ENCODE measurements at regions not wholly inside any gene's neighbourhood (a gene's known extent, or its start where the extent isn't known, plus 50 kb on each side); places are given as distances from the start of the nearest gene placed in this dataset.
"Not testable (repeated sequence)": the region's sequence is repeated elsewhere in the genome, so short reads cannot be mapped to it uniquely, and the experiment has no call there.

- H3K79me2 ChIP-seq: no peaks in the 10 kb centered on the region
- H3K4me2 ChIP-seq: no peak overlapping the region
- H3K9me3 ChIP-seq (ENCODE audit: low read depth): no peaks in the 10 kb centered on the region
- 97% methylated on average over 2 of the region's 2 CpGs for WGBS (ENCODE audit: low lambda C conversion rate, missing lambda C conversion rate)
- no peak for DNase-seq (ENCODE audit: low spot score)
- TF ChIP-seq EZH2 (IDR thresholded peaks at IDR 0.05; ENCODE audit: borderline replicate concordance): no peak
- no peak for TF ChIP-seq CTCF (IDR thresholded peaks at IDR 0.05; ENCODE audit: poor library complexity)
- TF ChIP-seq EZH2phosphoT487 (IDR thresholded peaks at IDR 0.05; ENCODE audit: low read depth, severe bottlenecking, unreplicated experiment): no peak
- H3K9me2 ChIP-seq (replicated peaks; ENCODE audit: insufficient read depth): no peaks in the 10 kb centered on the region
- H3K27ac ChIP-seq: no peak overlapping the region
- H2AFZ ChIP-seq: no peak overlapping the region
- no peaks in the 10 kb centered on the region for H4K20me1 ChIP-seq (ENCODE audit: insufficient read depth, poor library complexity, severe bottlenecking)
- no peaks in the 10 kb centered on the region for H3K4me1 ChIP-seq (ENCODE audit: insufficient read depth)
- no peaks in the 10 kb centered on the region for H3K27me3 ChIP-seq
- no peaks in the 10 kb centered on the region for H3K36me3 ChIP-seq (replicated peaks; ENCODE audit: insufficient read depth, low read depth)
- H3K4me3 ChIP-seq: no peak overlapping the region
Observed at GRCh38 chr4:155060419-155060818, 148.0 kb upstream of the NPY2R start.

GRCh38 chr4:155060873-155061272 lies 147.6 kb upstream of the NPY2R start:
- no peak for TF ChIP-seq EZH2 (IDR thresholded peaks at IDR 0.05; ENCODE audit: borderline replicate concordance)
- no peak for TF ChIP-seq CTCF (IDR thresholded peaks at IDR 0.05; ENCODE audit: poor library complexity)
- TF ChIP-seq EZH2phosphoT487 (IDR thresholded peaks at IDR 0.05; ENCODE audit: low read depth, severe bottlenecking, unreplicated experiment): no peak
- Histone ChIP-seq H2AFZ (no peak overlapping the region), H3K36me3 (replicated peaks; ENCODE audit: insufficient read depth, low read depth) (no peaks in the 10 kb centered on the region), H3K4me1 (ENCODE audit: insufficient read depth) (no peaks in the 10 kb centered on the region), H3K79me2 (no peaks in the 10 kb centered on the region), H4K20me1 (ENCODE audit: insufficient read depth, poor library complexity, severe bottlenecking) (no peaks in the 10 kb centered on the region), H3K27ac (no peak overlapping the region), H3K27me3 (no peaks in the 10 kb centered on the region), H3K4me2 (no peak overlapping the region), H3K4me3 (no peak overlapping the region), H3K9me2 (replicated peaks; ENCODE audit: insufficient read depth) (no peaks in the 10 kb centered on the region), H3K9me3 (ENCODE audit: low read depth) (no peaks in the 10 kb centered on the region)
- WGBS (ENCODE audit: low lambda C conversion rate, missing lambda C conversion rate): 81% methylated on average over 1 of the region's 1 CpG
- no peak for DNase-seq (ENCODE audit: low spot score)

GRCh38 chr4:155062948-155063347 lies 145.5 kb upstream of the NPY2R start:
- Histone ChIP-seq H3K4me1 (ENCODE audit: insufficient read depth) (no peaks in the 10 kb centered on the region), H4K20me1 (ENCODE audit: insufficient read depth, poor library complexity, severe bottlenecking) (no peaks in the 10 kb centered on the region), H2AFZ (no peak overlapping the region), H3K9me3 (ENCODE audit: low read depth) (no peaks in the 10 kb centered on the region), H3K36me3 (replicated peaks; ENCODE audit: insufficient read depth, low read depth) (no peaks in the 10 kb centered on the region), H3K27ac (no peak overlapping the region), H3K27me3 (no peaks in the 10 kb centered on the region), H3K4me3 (no peak overlapping the region), H3K4me2 (no peak overlapping the region), H3K79me2 (no peaks in the 10 kb centered on the region), H3K9me2 (replicated peaks; ENCODE audit: insufficient read depth) (no peaks in the 10 kb centered on the region)
- DNase-seq (ENCODE audit: low spot score): no peak
- TF ChIP-seq EZH2phosphoT487 (IDR thresholded peaks at IDR 0.05; ENCODE audit: low read depth, severe bottlenecking, unreplicated experiment) (no peak), CTCF (IDR thresholded peaks at IDR 0.05; ENCODE audit: poor library complexity) (no peak), EZH2 (IDR thresholded peaks at IDR 0.05; ENCODE audit: borderline replicate concordance) (no peak)

GRCh38 chr4:155064934-155065333 lies 143.5 kb upstream of the NPY2R start:
- 91% methylated on average over 7 of the region's 7 CpGs for WGBS (ENCODE audit: low lambda C conversion rate, missing lambda C conversion rate)
- H3K4me3 ChIP-seq; H3K79me2 ChIP-seq; H3K9me2 ChIP-seq (replicated peaks; ENCODE audit: insufficient read depth); H3K27me3 ChIP-seq; H2AFZ ChIP-seq; DNase-seq (ENCODE audit: low spot score); H3K4me1 ChIP-seq (ENCODE audit: insufficient read depth); H4K20me1 ChIP-seq (ENCODE audit: insufficient read depth, poor library complexity, severe bottlenecking); H3K4me2 ChIP-seq; H3K27ac ChIP-seq; H3K9me3 ChIP-seq (ENCODE audit: low read depth); H3K36me3 ChIP-seq (replicated peaks; ENCODE audit: insufficient read depth, low read depth): not testable (repeated sequence)

All from hepatocyte (in vitro differentiated cells).